ENCODE measurements at regions not wholly inside any gene's neighbourhood (a gene's known extent, or its start where the extent isn't known, plus 50 kb on each side); places are given as distances from the start of the nearest gene placed in this dataset.

DNA sequence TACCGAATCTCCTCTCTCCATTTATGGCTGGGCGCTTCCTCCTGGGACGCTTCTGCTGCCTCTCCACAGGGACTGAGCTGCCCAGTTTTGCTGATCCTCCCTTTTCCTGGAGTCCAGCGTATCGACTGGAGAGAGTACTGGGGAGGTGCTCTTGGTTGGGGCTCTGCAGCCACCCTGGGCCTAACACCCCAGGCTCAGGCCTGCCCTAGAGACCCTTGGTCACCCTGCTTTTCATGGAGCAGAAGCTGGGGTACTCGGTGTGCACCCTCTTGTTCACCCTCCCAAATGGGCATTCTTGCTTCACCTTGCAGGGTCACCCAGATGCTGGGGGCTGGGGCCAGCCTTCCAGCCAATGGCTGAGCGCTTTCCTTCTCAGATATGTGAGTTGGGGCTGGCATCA, 88.8 kb upstream of the RET start:
- TF ChIP-seq CTCF (IDR thresholded peaks at IDR 0.05; ENCODE audit: borderline replicate concordance, control extremely low read depth, extremely low read depth, insufficient read depth, missing control alignments), result no peak
- in situ Hi-C loops (cut with MboI; ENCODE audit: low sequenced_read_pairs, unreplicated experiment), result no loop called here
- DNase-seq (ENCODE audit: low spot score), result peak; percentile 25

- DNase-seq (ENCODE audit: low spot score), result peak; percentile 36
- no peak for TF ChIP-seq CTCF (IDR thresholded peaks at IDR 0.05; ENCODE audit: borderline replicate concordance, control extremely low read depth, extremely low read depth, insufficient read depth, missing control alignments)
- in situ Hi-C loops (cut with MboI; ENCODE audit: low sequenced_read_pairs, unreplicated experiment), result no loop called here
Measured at GRCh38 chr10:42988517-42989395, 88.1 kb upstream of the RET start.

GRCh38 chr10:42989481-42989921, 87.4 kb upstream of the RET start:
- no peak for TF ChIP-seq CTCF (IDR thresholded peaks at IDR 0.05; ENCODE audit: borderline replicate concordance, control extremely low read depth, extremely low read depth, insufficient read depth, missing control alignments)
- DNase-seq (ENCODE audit: low spot score), result no peak
- in situ Hi-C loops (cut with MboI; ENCODE audit: low sequenced_read_pairs, unreplicated experiment), result no loop called here

GRCh38 chr10:42990016-42990720, 86.7 kb upstream of the RET start:
- TF ChIP-seq CTCF (IDR thresholded peaks at IDR 0.05; ENCODE audit: borderline replicate concordance, control extremely low read depth, extremely low read depth, insufficient read depth, missing control alignments), result no peak
- in situ Hi-C loops (cut with MboI; ENCODE audit: low sequenced_read_pairs, unreplicated experiment), result no loop called here
- DNase-seq (ENCODE audit: low spot score), result peak; percentile 29

DNA sequence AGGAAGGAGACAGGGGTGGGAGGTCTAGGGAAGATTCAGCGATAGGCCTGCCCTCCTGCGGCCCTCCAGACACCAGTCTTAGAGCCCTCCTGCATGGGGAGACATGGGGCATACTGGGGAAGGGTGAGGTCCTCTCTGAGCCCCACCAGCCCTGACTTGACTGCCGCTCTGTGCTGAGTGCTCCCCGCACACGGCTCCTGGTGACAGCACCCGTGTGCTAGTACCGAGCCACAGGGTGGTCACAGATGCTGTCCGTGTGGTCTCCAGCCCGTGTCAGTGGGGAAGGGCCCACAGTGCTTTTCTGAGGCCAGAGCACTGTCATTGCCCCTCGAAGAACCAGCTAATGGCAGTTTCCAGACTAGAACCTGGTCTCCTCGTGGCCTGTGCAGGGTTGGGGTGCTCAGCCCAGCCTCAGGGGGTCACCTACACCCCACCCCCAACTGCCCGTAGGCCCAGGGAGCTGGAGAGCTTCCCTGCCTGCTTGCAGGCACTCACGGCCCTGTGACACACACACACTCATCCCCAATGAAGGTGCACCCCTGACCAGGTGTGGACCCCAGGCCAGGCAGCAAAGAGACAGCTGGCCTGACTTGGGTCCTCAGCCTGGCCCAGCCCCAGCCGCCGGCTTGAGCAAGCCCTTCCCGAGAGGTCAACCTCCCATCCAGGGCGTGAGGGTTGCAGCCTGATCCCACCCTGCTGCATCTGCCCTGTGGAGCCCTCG, 86.0 kb upstream of the RET start:
- TF ChIP-seq CTCF (IDR thresholded peaks at IDR 0.05; ENCODE audit: borderline replicate concordance, control extremely low read depth, extremely low read depth, insufficient read depth, missing control alignments), result no peak
- in situ Hi-C loops (cut with MboI; ENCODE audit: low sequenced_read_pairs, unreplicated experiment), result no loop called here
- peak; percentile 27 for DNase-seq (ENCODE audit: low spot score)

DNA sequence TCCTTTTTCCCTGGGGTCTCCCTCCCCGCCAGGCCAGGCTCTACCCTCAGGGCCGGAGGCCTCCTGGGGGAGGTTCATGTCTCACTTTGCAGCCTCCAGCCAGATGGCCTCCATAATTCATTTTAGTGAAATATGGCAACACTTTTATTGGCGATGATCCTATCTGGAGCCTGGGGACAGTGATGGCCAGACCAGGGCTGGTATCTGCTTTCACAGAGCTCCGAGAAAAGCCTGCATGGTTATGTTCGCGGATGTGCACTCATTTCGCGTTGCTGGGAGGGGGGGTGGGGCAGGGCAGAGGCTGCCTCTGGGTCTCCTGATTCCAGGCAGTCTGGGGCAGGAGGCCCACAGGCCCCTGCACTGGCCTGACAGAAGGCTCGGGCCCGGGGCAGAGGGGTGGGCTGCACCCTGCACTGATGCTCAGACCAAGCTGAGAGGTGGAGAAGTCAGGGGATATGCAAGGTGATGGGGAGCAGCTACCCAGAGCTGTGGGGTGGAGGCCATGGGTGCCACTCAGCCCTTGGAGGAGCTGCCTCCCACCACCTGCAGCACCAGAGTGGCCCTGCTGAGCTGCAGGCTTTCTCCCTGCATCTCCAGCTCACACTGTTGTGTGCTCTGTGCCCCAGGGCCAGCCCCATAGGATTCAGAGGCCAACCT, 85.3 kb upstream of the RET start:
- no peak for DNase-seq (ENCODE audit: low spot score)
- no peak for TF ChIP-seq CTCF (IDR thresholded peaks at IDR 0.05; ENCODE audit: borderline replicate concordance, control extremely low read depth, extremely low read depth, insufficient read depth, missing control alignments)
- in situ Hi-C loops (cut with MboI; ENCODE audit: low sequenced_read_pairs, unreplicated experiment), result no loop called here
